BLaER1 treated with 17β-estradiol and CSF1 and Interleukin-3, amounts not matched to agents 10 nM and 100 nM (cell line): ENCODE measurements at regions not wholly inside any gene's neighbourhood (a gene's known extent, or its start where the extent isn't known, plus 50 kb on each side); places are given as distances from the start of the nearest gene placed in this dataset.

Experiments
- H3K27ac ChIP-seq, 11 experiments: shearing (Covaris generic); formaldehyde crosslinking; 2 replicates each; pipeline ENCODE4 v1.8.1; 2022
- H3K27me3 ChIP-seq, 11 experiments: shearing (Covaris generic); formaldehyde crosslinking; 2 replicates each; pipeline ENCODE4 v1.8.1; 2022
- H3K36me3 ChIP-seq, 11 experiments: shearing (Covaris generic); formaldehyde crosslinking; 2 replicates each; pipeline ENCODE4 v1.8.1; 2022
- H3K4me1 ChIP-seq, 10 experiments: shearing (Covaris generic); formaldehyde crosslinking; 2 replicates each; pipeline ENCODE4 v1.8.1; 2022
- H3K4me2 ChIP-seq, 11 experiments: shearing (Covaris generic); formaldehyde crosslinking; 2 replicates each; pipeline ENCODE4 v1.8.1; 2022
- H3K4me3 ChIP-seq, 10 experiments: shearing (Covaris generic); formaldehyde crosslinking; 2 replicates each; pipeline ENCODE4 v1.8.1; 2022
- H3K9ac ChIP-seq, 11 experiments: shearing (Covaris generic); formaldehyde crosslinking; 2 replicates each; pipeline ENCODE4 v1.8.1; 2022
- H3K9me3 ChIP-seq, 11 experiments: shearing (Covaris generic); formaldehyde crosslinking; replicated peaks in 1 of 11; 2 replicates each; pipeline ENCODE4 v1.8.1; 2022
- H4K20me1 ChIP-seq, 11 experiments: shearing (Covaris generic); formaldehyde crosslinking; 2 replicates each; pipeline ENCODE4 v1.8.1; 2022
- Cebpa-rat ChIP-seq, 11 experiments: shearing (Covaris generic); IDR thresholded peaks; 2 replicates each; pipeline ENCODE4 v1.8.1; 2022

GRCh38 chr15:53378096-53378800, 381.2 kb downstream of the WDR72 start:
- Histone ChIP-seq H3K4me2 (no peak overlapping the region), H3K36me3 (no peaks in the 10 kb centered on the region), H3K27ac (no peak overlapping the region), H3K4me1 (0 out of 20 replicates have a peak, but pooled peaks cover 0 to under 1% (median 0%) of the 10 kb centered on the region in 10 experiments), H3K9me3 (no peaks in the 10 kb centered on the region; a peak in 1 of 22 replicates), H3K27me3 (no peaks in the 10 kb centered on the region), H4K20me1 (no peaks in the 10 kb centered on the region), H3K9ac (no peak overlapping the region), H3K4me3 (no peak overlapping the region)
- no peak for TF ChIP-seq Cebpa-rat (IDR thresholded peaks at IDR 0.05)

- no peaks in the 10 kb centered on the region for H3K4me1 ChIP-seq
- H4K20me1 ChIP-seq: no peaks in the 10 kb centered on the region
- no peaks in the 10 kb centered on the region for H3K27me3 ChIP-seq
- H3K4me2 ChIP-seq: no peak overlapping the region
- TF ChIP-seq Cebpa-rat (IDR thresholded peaks at IDR 0.05): no peak
- H3K9me3 ChIP-seq: peaks cover 0 to 18% (median 7%) of the 10 kb centered on the region in 11 experiments; a peak in 10 of 22 replicates
- H3K4me3 ChIP-seq: no peak overlapping the region
- H3K36me3 ChIP-seq: no peaks in the 10 kb centered on the region
- no peak overlapping the region for H3K9ac ChIP-seq
- no peak overlapping the region for H3K27ac ChIP-seq
Observed at GRCh38 chr15:53367740-53368139, 391.7 kb downstream of the WDR72 start.

GRCh38 chr15:53360881-53361280, 398.6 kb downstream of the WDR72 start:
- TF ChIP-seq Cebpa-rat (IDR thresholded peaks at IDR 0.05): no peak
- Histone ChIP-seq H3K27me3 (no peaks in the 10 kb centered on the region), H3K36me3 (no peaks in the 10 kb centered on the region), H3K4me3 (no peak overlapping the region), H3K4me2 (no peak overlapping the region), H3K4me1 (no peaks in the 10 kb centered on the region), H3K27ac (no peak overlapping the region), H3K9me3 (no peaks in the 10 kb centered on the region), H3K9ac (no peak overlapping the region), H4K20me1 (no peaks in the 10 kb centered on the region)

GRCh38 chr15:53359038-53359437, 400.4 kb downstream of the WDR72 start:
- Histone ChIP-seq H3K9me3 (no peaks in the 10 kb centered on the region), H3K27ac (no peak overlapping the region), H4K20me1 (no peaks in the 10 kb centered on the region), H3K4me3 (no peak overlapping the region), H3K4me2 (no peak overlapping the region), H3K36me3 (no peaks in the 10 kb centered on the region), H3K4me1 (no peaks in the 10 kb centered on the region), H3K27me3 (no peaks in the 10 kb centered on the region), H3K9ac (no peak overlapping the region)
- TF ChIP-seq Cebpa-rat (IDR thresholded peaks at IDR 0.05): no peak

GRCh38 chr15:53354874-53355273, 404.6 kb downstream of the WDR72 start:
- H3K9me3 ChIP-seq: no peaks in the 10 kb centered on the region

GRCh38 chr15:53351373-53351772, 408.1 kb downstream of the WDR72 start:
- Histone ChIP-seq H4K20me1 (no peaks in the 10 kb centered on the region; a peak in 1 of 22 replicates), H3K4me3 (no peak overlapping the region), H3K9me3 (no peaks in the 10 kb centered on the region), H3K27me3 (no peaks in the 10 kb centered on the region), H3K27ac (no peak overlapping the region), H3K4me1 (no peaks in the 10 kb centered on the region), H3K4me2 (no peak overlapping the region), H3K9ac (no peak overlapping the region), H3K36me3 (no peaks in the 10 kb centered on the region)
- TF ChIP-seq Cebpa-rat (IDR thresholded peaks at IDR 0.05): no peak

More at GRCh38 chr15:53354874-53355273, 404.6 kb downstream of the WDR72 start:
- Histone ChIP-seq H3K4me2 (no peak overlapping the region), H3K4me3 (no peak overlapping the region), H3K27me3 (no peaks in the 10 kb centered on the region), H4K20me1 (no peaks in the 10 kb centered on the region), H3K4me1 (no peaks in the 10 kb centered on the region), H3K9ac (no peak overlapping the region), H3K36me3 (no peaks in the 10 kb centered on the region), H3K27ac (no peak overlapping the region)
- TF ChIP-seq Cebpa-rat (IDR thresholded peaks at IDR 0.05): no peak

- Histone ChIP-seq H3K9me3 (no peaks in the 10 kb centered on the region), H3K36me3 (no peaks in the 10 kb centered on the region), H3K27ac (no peak overlapping the region), H3K4me3 (no peak overlapping the region), H3K4me2 (no peak overlapping the region), H4K20me1 (no peaks in the 10 kb centered on the region; a peak in 1 of 22 replicates), H3K9ac (no peak overlapping the region), H3K27me3 (no peaks in the 10 kb centered on the region), H3K4me1 (no peaks in the 10 kb centered on the region)
- no peak for TF ChIP-seq Cebpa-rat (IDR thresholded peaks at IDR 0.05)
Observed at GRCh38 chr15:53346583-53346982, 412.9 kb downstream of the WDR72 start.

- Histone ChIP-seq H3K4me3 (no peak overlapping the region), H3K27me3 (no peaks in the 10 kb centered on the region), H3K27ac (no peak overlapping the region), H3K9me3 (no peaks in the 10 kb centered on the region), H3K4me1 (0 out of 20 replicates have a peak, but pooled peaks cover 0 to 3% (median 0%) of the 10 kb centered on the region in 10 experiments), H3K4me2 (no peak overlapping the region), H3K9ac (no peak overlapping the region), H3K36me3 (no peaks in the 10 kb centered on the region), H4K20me1 (no peaks in the 10 kb centered on the region)
- TF ChIP-seq Cebpa-rat (IDR thresholded peaks at IDR 0.05): no peak
Observed at GRCh38 chr15:53331328-53332190, 427.9 kb downstream of the WDR72 start.

GRCh38 chr15:53328341-53328740, 431.1 kb downstream of the WDR72 start:
- H3K9me3 ChIP-seq: no peaks in the 10 kb centered on the region
- no peak overlapping the region for H3K4me3 ChIP-seq
- no peaks in the 10 kb centered on the region for H3K27me3 ChIP-seq
- no peaks in the 10 kb centered on the region for H4K20me1 ChIP-seq
- TF ChIP-seq Cebpa-rat (IDR thresholded peaks at IDR 0.05): no peak
- no peak overlapping the region for H3K9ac ChIP-seq
- H3K27ac ChIP-seq: no peak overlapping the region
- H3K36me3 ChIP-seq: no peaks in the 10 kb centered on the region
- 0 out of 20 replicates have a peak, but pooled peaks cover 0 to 3% (median 0%) of the 10 kb centered on the region in 10 experiments for H3K4me1 ChIP-seq
- no peak overlapping the region for H3K4me2 ChIP-seq
